ENCODE measurements at regions not wholly inside any gene's neighbourhood (a gene's known extent, or its start where the extent isn't known, plus 50 kb on each side); places are given as distances from the start of the nearest gene placed in this dataset.

GRCh38 chr20:40499391-40499790, 189.6 kb downstream of the MAFB start:
- H3K79me1 ChIP-seq (ENCODE audit: low read depth, low read length): no peaks in the 10 kb centered on the region
- no peaks in the 10 kb centered on the region for H3K36me3 ChIP-seq (ENCODE audit: control insufficient read depth in 2 of 4, insufficient read depth in 4 of 4, low read length in 3 of 4)
- no peak overlapping the region for H2AFZ ChIP-seq (ENCODE audit: low read length)
- no peak overlapping the region for H2BK15ac ChIP-seq (ENCODE audit: low read length)
- H3K56ac ChIP-seq (replicated peaks; ENCODE audit: insufficient read length, low read depth, low read length): no peak overlapping the region
- H2BK20ac ChIP-seq (ENCODE audit: low read length): no peak overlapping the region
- no peak overlapping the region for H4K8ac ChIP-seq (ENCODE audit: extremely low read depth, insufficient read depth, low read length)
- FAIRE-seq (no peak), DNase-seq (ENCODE audit: low read depth in 1 of 2, low spot score in 2 of 2) (no peak)
- no peak overlapping the region for H3K23ac ChIP-seq (ENCODE audit: insufficient read length)
- no peak overlapping the region for H3K4me3 ChIP-seq (ENCODE audit: extremely low read depth in 1 of 4, insufficient read depth in 2 of 4, low read depth in 3 of 4, low read length in 4 of 4)
- no peak overlapping the region for H2AK5ac ChIP-seq (ENCODE audit: low read depth, low read length)
- no peak overlapping the region for H4K5ac ChIP-seq (ENCODE audit: insufficient read length, low read depth, low read length)
- no peaks in the 10 kb centered on the region for H3K9me3 ChIP-seq (ENCODE audit: insufficient read depth in 2 of 2, low read depth in 1 of 2, low read length in 1 of 2)
- peaks cover 0 to 3% (median 0%) of the 10 kb centered on the region in 4 experiments; a peak in 3 of 7 replicates for H3K4me1 ChIP-seq (replicated peaks in 1 of 4; ENCODE audit: control insufficient read depth in 3 of 4, insufficient read depth in 4 of 4, low read length in 3 of 4)
- no peak overlapping the region for H2BK12ac ChIP-seq (ENCODE audit: low read depth, low read length)
- H3K14ac ChIP-seq (ENCODE audit: insufficient read length): no peak overlapping the region
- H3K4ac ChIP-seq (replicated peaks; ENCODE audit: insufficient read length, low read depth, low read length): no peak overlapping the region
- H3K23me2 ChIP-seq (ENCODE audit: low read depth, low read length): no peaks in the 10 kb centered on the region
- no peak overlapping the region for H3K4me2 ChIP-seq (ENCODE audit: insufficient read depth in 1 of 2, low read depth in 2 of 2, low read length in 2 of 2)
- no peak overlapping the region for H3K9ac ChIP-seq (replicated peaks in 1 of 4; ENCODE audit: extremely low read depth in 1 of 4, low read depth in 3 of 4, low read length in 3 of 4)
- H4K20me1 ChIP-seq (replicated peaks in 1 of 2; ENCODE audit: control insufficient read depth in 1 of 2, insufficient read depth in 2 of 2, low read length in 2 of 2): no peaks in the 10 kb centered on the region
- WGBS, 2 experiments (ENCODE audit: extremely low coverage in 1 of 2, insufficient coverage in 1 of 2, insufficient read length in 1 of 2, insufficient replicate concordance in 2 of 2, low coverage in 1 of 2, low lambda C conversion rate in 2 of 2, missing lambda C conversion rate in 1 of 2): 94% methylated on average over 2 of the region's 2 CpGs; no CpG with 5 or more reads in 1 of the 2 experiments
- no peaks in the 10 kb centered on the region for H3K27me3 ChIP-seq (replicated peaks in 1 of 4; ENCODE audit: control insufficient read depth in 3 of 4, extremely low read depth in 1 of 4, insufficient read depth in 3 of 4, low read length in 3 of 4)
- no peak overlapping the region for H3K27ac ChIP-seq (ENCODE audit: low read depth, low read length)
- ChIA-PET CTCF (ENCODE audit: partially characterized antibody) (no interaction called here), POLR2A (ENCODE audit: partially characterized antibody) (no interaction called here)
- H3K79me2 ChIP-seq (ENCODE audit: control insufficient read depth in 1 of 2, insufficient read depth in 2 of 2, low read length in 2 of 2): no peaks in the 10 kb centered on the region
- no peak overlapping the region for H4K91ac ChIP-seq (replicated peaks; ENCODE audit: insufficient read length, low read length)
- H2BK5ac ChIP-seq (ENCODE audit: low read depth, low read length): no peak overlapping the region
- H2BK120ac ChIP-seq (replicated peaks; ENCODE audit: low read depth, low read length): no peak overlapping the region
- no peak overlapping the region for H3K18ac ChIP-seq (ENCODE audit: extremely low read depth, low read length)
- no peak for TF ChIP-seq HDAC2 (IDR thresholded peaks at IDR 0.05; ENCODE audit: borderline replicate concordance in 1 of 2, low read depth in 2 of 2, low read length in 2 of 2)
- no peak for TF ChIP-seq EZH2 (IDR thresholded peaks at IDR 0.05; ENCODE audit: low read depth, low read length, severe bottlenecking)
- TF ChIP-seq CHD1 (IDR thresholded peaks at IDR 0.05; ENCODE audit: low read depth, low read length): no peak
- no peak for TF ChIP-seq GTF2F1 (IDR thresholded peaks at IDR 0.05; ENCODE audit: borderline replicate concordance, low read depth, low read length)
- no peak for TF ChIP-seq BCL11A (IDR thresholded peaks at IDR 0.05; ENCODE audit: low read depth in 2 of 2, low read length in 2 of 2)
- no peak for TF ChIP-seq KDM4A (IDR thresholded peaks at IDR 0.05; ENCODE audit: low read depth, low read length, severe bottlenecking)
- TF ChIP-seq BRCA1 (IDR thresholded peaks at IDR 0.05; ENCODE audit: low read depth, low read length): no peak
- no peak for TF ChIP-seq TBP (IDR thresholded peaks at IDR 0.05; ENCODE audit: low read depth, low read length)
- TF ChIP-seq, protein P1, sequence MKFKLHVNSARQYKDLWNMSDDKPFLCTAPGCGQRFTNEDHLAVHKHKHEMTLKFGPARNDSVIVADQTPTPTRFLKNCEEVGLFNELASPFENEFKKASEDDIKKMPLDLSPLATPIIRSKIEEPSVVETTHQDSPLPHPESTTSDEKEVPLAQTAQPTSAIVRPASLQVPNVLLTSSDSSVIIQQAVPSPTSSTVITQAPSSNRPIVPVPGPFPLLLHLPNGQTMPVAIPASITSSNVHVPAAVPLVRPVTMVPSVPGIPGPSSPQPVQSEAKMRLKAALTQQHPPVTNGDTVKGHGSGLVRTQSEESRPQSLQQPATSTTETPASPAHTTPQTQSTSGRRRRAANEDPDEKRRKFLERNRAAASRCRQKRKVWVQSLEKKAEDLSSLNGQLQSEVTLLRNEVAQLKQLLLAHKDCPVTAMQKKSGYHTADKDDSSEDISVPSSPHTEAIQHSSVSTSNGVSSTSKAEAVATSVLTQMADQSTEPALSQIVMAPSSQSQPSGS (IDR thresholded peaks at IDR 0.05; ENCODE audit: low read length): no peak
- TF ChIP-seq, protein P2, sequence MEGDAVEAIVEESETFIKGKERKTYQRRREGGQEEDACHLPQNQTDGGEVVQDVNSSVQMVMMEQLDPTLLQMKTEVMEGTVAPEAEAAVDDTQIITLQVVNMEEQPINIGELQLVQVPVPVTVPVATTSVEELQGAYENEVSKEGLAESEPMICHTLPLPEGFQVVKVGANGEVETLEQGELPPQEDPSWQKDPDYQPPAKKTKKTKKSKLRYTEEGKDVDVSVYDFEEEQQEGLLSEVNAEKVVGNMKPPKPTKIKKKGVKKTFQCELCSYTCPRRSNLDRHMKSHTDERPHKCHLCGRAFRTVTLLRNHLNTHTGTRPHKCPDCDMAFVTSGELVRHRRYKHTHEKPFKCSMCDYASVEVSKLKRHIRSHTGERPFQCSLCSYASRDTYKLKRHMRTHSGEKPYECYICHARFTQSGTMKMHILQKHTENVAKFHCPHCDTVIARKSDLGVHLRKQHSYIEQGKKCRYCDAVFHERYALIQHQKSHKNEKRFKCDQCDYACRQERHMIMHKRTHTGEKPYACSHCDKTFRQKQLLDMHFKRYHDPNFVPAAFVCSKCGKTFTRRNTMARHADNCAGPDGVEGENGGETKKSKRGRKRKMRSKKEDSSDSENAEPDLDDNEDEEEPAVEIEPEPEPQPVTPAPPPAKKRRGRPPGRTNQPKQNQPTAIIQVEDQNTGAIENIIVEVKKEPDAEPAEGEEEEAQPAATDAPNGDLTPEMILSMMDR (IDR thresholded peaks at IDR 0.05; ENCODE audit: control extremely low read depth in 1 of 3, insufficient read depth in 1 of 3, low read depth in 1 of 3, low read length in 3 of 3): no peak
